Brain microvascular endothelial cell (primary cell): ENCODE measurements at regions not wholly inside any gene's neighbourhood (a gene's known extent, or its start where the extent isn't known, plus 50 kb on each side); places are given as distances from the start of the nearest gene placed in this dataset.

Experiments used
- DNase-seq: peaks from one replicate; pipeline ENCODE4 v3.0.0-alpha.2; 2020
- H3K27ac ChIP-seq: fragments of 250-450 bp; sonication (Bioruptor Pico); 2 replicates; pipeline ENCODE4 v1.5.1; 2020; ENCODE audit warnings: mild to moderate bottlenecking, moderate library complexity
- H3K27me3 ChIP-seq: fragments of 250-450 bp; sonication (Bioruptor Pico); replicated peaks from 2 replicates; pipeline ENCODE4 v1.5.1; 2020; ENCODE audit warnings: mild to moderate bottlenecking
- H3K36me3 ChIP-seq: fragments of 250-450 bp; sonication (Bioruptor Pico); replicated peaks from 2 replicates; pipeline ENCODE4 v1.5.1; 2020; ENCODE audit warnings: mild to moderate bottlenecking
- H3K4me3 ChIP-seq: 2 replicates; pipeline ENCODE4 v1.5.1; 2011; ENCODE audit warnings: low read depth, mild to moderate bottlenecking, control low read depth, low read length, moderate library complexity
- in situ Hi-C: cut with HindIII; loops from 2 replicates; pipeline ENCODE4 v1.10.0; 2017; ENCODE audit warnings: low sequenced_read_pairs, low pct_ligation_motif_present
- TF ChIP-seq, protein P1 (sequence below): IDR thresholded peaks from 2 replicates; pipeline ENCODE4 v1.5.1; 2011; ENCODE audit warnings: low read depth, mild to moderate bottlenecking, moderate library complexity, low read length, control low read depth, inconsistent platforms; ENCODE audit errors: missing control alignments

GRCh38 chr19:33906578-33907335 lies 110.1 kb downstream of the KCTD15 start:
- H3K27me3 ChIP-seq, result no peaks in the 10 kb centered on the region
- peak; percentile 25 for DNase-seq
- H3K27ac ChIP-seq, result no peak overlapping the region
- TF ChIP-seq, protein P1, sequence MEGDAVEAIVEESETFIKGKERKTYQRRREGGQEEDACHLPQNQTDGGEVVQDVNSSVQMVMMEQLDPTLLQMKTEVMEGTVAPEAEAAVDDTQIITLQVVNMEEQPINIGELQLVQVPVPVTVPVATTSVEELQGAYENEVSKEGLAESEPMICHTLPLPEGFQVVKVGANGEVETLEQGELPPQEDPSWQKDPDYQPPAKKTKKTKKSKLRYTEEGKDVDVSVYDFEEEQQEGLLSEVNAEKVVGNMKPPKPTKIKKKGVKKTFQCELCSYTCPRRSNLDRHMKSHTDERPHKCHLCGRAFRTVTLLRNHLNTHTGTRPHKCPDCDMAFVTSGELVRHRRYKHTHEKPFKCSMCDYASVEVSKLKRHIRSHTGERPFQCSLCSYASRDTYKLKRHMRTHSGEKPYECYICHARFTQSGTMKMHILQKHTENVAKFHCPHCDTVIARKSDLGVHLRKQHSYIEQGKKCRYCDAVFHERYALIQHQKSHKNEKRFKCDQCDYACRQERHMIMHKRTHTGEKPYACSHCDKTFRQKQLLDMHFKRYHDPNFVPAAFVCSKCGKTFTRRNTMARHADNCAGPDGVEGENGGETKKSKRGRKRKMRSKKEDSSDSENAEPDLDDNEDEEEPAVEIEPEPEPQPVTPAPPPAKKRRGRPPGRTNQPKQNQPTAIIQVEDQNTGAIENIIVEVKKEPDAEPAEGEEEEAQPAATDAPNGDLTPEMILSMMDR, result no peak
- in situ Hi-C loops, result no loop called here
- H3K4me3 ChIP-seq, result peak overlapping the region; percentile 52
- no peaks in the 10 kb centered on the region for H3K36me3 ChIP-seq

DNA sequence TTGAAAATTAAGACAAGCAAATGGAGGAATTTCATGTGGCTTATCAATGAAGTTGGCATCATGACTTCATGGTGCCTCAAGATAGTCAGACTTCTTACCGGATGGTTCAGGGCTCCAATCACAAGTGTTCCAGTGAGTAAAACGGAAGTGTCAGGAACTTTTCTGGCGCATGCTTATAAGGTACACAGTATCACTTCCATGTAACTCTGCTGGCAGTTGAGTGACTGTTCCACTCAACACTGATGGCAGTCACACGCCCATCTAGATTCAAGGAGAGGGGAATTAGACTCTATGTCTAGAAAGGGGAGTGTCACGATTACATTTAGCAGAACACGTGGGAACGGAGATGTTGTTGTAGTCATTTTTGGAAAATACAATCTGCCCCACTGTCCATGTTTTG lies 114.3 kb downstream of the KCTD15 start:
- TF ChIP-seq, protein P1, result no peak
- H3K27me3 ChIP-seq, result no peaks in the 10 kb centered on the region
- no peak overlapping the region for H3K27ac ChIP-seq
- in situ Hi-C loops, result no loop called here
- no peaks in the 10 kb centered on the region for H3K36me3 ChIP-seq
- H3K4me3 ChIP-seq, result no peak overlapping the region
- DNase-seq, result no peak

- TF ChIP-seq, protein P1, result no peak
- Histone ChIP-seq H3K27ac (no peak overlapping the region), H3K4me3 (no peak overlapping the region), H3K27me3 (no peaks in the 10 kb centered on the region), H3K36me3 (no peaks in the 10 kb centered on the region)
- no peak for DNase-seq
- in situ Hi-C loops, result no loop called here
These were observed 117.9 kb downstream of the KCTD15 start for GRCh38 chr19:33914599-33914998.

- TF ChIP-seq, protein P1, result no peak
- no peak for DNase-seq
- Histone ChIP-seq H3K27ac (no peak overlapping the region), H3K36me3 (no peaks in the 10 kb centered on the region), H3K4me3 (no peak overlapping the region), H3K27me3 (no peaks in the 10 kb centered on the region)
- in situ Hi-C loops, result no loop called here
These were observed 120.1 kb downstream of the KCTD15 start for GRCh38 chr19:33916792-33917191.

GRCh38 chr19:33919291-33919690 lies 122.6 kb downstream of the KCTD15 start:
- TF ChIP-seq, protein P1, result no peak
- no peak overlapping the region for H3K27ac ChIP-seq
- no peak for DNase-seq
- in situ Hi-C loops, result no loop called here
- H3K27me3 ChIP-seq, result no peaks in the 10 kb centered on the region
- H3K36me3 ChIP-seq, result no peaks in the 10 kb centered on the region
- no peak overlapping the region for H3K4me3 ChIP-seq

DNA sequence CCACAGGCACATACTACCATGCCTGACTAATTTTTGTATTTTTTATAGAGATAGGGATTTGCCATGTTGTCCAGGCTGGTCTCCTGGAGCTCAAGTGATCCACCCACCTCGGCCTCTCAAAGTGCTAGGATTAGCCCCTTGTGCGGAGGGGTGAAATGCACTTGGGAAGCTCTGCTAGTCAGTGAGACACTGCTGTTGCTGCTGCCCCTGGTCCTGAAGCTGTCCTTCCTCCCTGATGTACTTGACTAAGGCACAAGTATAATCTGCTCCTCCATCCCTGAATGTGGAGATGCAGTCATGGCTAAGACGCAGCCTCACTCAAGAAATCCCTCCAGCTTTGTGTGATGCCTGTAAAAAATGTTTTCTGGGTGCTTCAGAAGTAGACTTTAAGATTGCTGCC lies 124.5 kb downstream of the KCTD15 start:
- Histone ChIP-seq H3K4me3 (no peak overlapping the region), H3K27ac (no peak overlapping the region), H3K36me3 (no peaks in the 10 kb centered on the region), H3K27me3 (no peaks in the 10 kb centered on the region)
- in situ Hi-C loops, result no loop called here
- DNase-seq, result no peak
- TF ChIP-seq, protein P1, result no peak
